ENCODE measurements at regions not wholly inside any gene's neighbourhood (a gene's known extent, or its start where the extent isn't known, plus 50 kb on each side); places are given as distances from the start of the nearest gene placed in this dataset.

DNA sequence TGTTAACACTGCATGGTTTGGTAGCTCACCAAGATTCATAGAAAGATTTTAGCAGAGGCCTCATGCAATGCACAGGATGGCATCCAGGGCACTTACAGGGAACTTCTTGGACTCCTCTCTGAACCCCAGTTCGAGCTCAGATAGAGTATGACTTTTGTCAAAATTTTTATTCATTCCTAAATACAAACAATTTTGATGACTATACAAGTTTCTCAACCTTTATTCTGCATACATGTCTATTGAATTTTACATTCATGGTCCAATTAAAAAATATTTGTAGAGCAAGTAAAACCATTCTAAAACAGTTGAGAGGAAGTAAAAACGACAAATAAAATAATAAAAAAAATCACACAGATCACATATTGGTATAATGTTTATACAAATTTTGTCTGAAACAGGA lies 219.0 kb upstream of the MAN1A1 start:
- ChIA-PET CTCF (no interaction called here), POLR2A (no interaction called here)
- Mint-ChIP-seq H3K9me3 (no peaks in the 10 kb centered on the region), H3K4me3 (no peak overlapping the region), H3K27ac (no peak overlapping the region), H3K36me3 (no peaks in the 10 kb centered on the region), H3K27me3 (ENCODE audit: low read depth) (peaks cover 9% of the 10 kb centered on the region), H3K4me1 (no peaks in the 10 kb centered on the region)
- no peak for DNase-seq (ENCODE audit: low spot score)
- TF ChIP-seq ZNF416 (CRISPR knock-in tag; IDR thresholded peaks at IDR 0.05) (no peak), SP1 (CRISPR knock-in tag; conservative IDR thresholded peaks at IDR 0.05) (no peak), GTF2I (CRISPR knock-in tag; conservative IDR thresholded peaks at IDR 0.05) (no peak), RELA (CRISPR knock-in tag; IDR thresholded peaks at IDR 0.05; ENCODE audit: borderline replicate concordance) (no peak), NFE2L1 (CRISPR knock-in tag; IDR thresholded peaks at IDR 0.05) (no peak), OVOL2 (CRISPR knock-in tag; IDR thresholded peaks at IDR 0.05; ENCODE audit: borderline replicate concordance) (no peak), ZNF396 (CRISPR knock-in tag; IDR thresholded peaks at IDR 0.05; ENCODE audit: borderline replicate concordance) (no peak), ETV6 (CRISPR knock-in tag; IDR thresholded peaks at IDR 0.05) (no peak), NFYB (CRISPR knock-in tag; conservative IDR thresholded peaks at IDR 0.05; ENCODE audit: low read depth) (no peak), NR2C2 (CRISPR knock-in tag; IDR thresholded peaks at IDR 0.05) (no peak), JAZF1 (CRISPR knock-in tag; IDR thresholded peaks at IDR 0.05) (no peak), MXD4 (CRISPR knock-in tag; IDR thresholded peaks at IDR 0.05; ENCODE audit: borderline replicate concordance) (no peak)
- TF ChIP-seq, protein P1, sequence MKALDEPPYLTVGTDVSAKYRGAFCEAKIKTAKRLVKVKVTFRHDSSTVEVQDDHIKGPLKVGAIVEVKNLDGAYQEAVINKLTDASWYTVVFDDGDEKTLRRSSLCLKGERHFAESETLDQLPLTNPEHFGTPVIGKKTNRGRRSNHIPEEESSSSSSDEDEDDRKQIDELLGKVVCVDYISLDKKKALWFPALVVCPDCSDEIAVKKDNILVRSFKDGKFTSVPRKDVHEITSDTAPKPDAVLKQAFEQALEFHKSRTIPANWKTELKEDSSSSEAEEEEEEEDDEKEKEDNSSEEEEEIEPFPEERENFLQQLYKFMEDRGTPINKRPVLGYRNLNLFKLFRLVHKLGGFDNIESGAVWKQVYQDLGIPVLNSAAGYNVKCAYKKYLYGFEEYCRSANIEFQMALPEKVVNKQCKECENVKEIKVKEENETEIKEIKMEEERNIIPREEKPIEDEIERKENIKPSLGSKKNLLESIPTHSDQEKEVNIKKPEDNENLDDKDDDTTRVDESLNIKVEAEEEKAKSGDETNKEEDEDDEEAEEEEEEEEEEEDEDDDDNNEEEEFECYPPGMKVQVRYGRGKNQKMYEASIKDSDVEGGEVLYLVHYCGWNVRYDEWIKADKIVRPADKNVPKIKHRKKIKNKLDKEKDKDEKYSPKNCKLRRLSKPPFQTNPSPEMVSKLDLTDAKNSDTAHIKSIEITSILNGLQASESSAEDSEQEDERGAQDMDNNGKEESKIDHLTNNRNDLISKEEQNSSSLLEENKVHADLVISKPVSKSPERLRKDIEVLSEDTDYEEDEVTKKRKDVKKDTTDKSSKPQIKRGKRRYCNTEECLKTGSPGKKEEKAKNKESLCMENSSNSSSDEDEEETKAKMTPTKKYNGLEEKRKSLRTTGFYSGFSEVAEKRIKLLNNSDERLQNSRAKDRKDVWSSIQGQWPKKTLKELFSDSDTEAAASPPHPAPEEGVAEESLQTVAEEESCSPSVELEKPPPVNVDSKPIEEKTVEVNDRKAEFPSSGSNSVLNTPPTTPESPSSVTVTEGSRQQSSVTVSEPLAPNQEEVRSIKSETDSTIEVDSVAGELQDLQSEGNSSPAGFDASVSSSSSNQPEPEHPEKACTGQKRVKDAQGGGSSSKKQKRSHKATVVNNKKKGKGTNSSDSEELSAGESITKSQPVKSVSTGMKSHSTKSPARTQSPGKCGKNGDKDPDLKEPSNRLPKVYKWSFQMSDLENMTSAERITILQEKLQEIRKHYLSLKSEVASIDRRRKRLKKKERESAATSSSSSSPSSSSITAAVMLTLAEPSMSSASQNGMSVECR (CRISPR knock-in tag; IDR thresholded peaks at IDR 0.05; ENCODE audit: borderline replicate concordance), result no peak
- TF ChIP-seq, protein P2, sequence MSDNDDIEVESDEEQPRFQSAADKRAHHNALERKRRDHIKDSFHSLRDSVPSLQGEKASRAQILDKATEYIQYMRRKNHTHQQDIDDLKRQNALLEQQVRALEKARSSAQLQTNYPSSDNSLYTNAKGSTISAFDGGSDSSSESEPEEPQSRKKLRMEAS (CRISPR knock-in tag; IDR thresholded peaks at IDR 0.05), result no peak
- TF ChIP-seq, protein P3, sequence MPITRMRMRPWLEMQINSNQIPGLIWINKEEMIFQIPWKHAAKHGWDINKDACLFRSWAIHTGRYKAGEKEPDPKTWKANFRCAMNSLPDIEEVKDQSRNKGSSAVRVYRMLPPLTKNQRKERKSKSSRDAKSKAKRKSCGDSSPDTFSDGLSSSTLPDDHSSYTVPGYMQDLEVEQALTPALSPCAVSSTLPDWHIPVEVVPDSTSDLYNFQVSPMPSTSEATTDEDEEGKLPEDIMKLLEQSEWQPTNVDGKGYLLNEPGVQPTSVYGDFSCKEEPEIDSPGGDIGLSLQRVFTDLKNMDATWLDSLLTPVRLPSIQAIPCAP (CRISPR knock-in tag; IDR thresholded peaks at IDR 0.05), result no peak
- TF ChIP-seq, protein P4, sequence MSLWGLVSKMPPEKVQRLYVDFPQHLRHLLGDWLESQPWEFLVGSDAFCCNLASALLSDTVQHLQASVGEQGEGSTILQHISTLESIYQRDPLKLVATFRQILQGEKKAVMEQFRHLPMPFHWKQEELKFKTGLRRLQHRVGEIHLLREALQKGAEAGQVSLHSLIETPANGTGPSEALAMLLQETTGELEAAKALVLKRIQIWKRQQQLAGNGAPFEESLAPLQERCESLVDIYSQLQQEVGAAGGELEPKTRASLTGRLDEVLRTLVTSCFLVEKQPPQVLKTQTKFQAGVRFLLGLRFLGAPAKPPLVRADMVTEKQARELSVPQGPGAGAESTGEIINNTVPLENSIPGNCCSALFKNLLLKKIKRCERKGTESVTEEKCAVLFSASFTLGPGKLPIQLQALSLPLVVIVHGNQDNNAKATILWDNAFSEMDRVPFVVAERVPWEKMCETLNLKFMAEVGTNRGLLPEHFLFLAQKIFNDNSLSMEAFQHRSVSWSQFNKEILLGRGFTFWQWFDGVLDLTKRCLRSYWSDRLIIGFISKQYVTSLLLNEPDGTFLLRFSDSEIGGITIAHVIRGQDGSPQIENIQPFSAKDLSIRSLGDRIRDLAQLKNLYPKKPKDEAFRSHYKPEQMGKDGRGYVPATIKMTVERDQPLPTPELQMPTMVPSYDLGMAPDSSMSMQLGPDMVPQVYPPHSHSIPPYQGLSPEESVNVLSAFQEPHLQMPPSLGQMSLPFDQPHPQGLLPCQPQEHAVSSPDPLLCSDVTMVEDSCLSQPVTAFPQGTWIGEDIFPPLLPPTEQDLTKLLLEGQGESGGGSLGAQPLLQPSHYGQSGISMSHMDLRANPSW (CRISPR knock-in tag; conservative IDR thresholded peaks at IDR 0.05; ENCODE audit: low read depth), result no peak
- TF ChIP-seq, protein P5, sequence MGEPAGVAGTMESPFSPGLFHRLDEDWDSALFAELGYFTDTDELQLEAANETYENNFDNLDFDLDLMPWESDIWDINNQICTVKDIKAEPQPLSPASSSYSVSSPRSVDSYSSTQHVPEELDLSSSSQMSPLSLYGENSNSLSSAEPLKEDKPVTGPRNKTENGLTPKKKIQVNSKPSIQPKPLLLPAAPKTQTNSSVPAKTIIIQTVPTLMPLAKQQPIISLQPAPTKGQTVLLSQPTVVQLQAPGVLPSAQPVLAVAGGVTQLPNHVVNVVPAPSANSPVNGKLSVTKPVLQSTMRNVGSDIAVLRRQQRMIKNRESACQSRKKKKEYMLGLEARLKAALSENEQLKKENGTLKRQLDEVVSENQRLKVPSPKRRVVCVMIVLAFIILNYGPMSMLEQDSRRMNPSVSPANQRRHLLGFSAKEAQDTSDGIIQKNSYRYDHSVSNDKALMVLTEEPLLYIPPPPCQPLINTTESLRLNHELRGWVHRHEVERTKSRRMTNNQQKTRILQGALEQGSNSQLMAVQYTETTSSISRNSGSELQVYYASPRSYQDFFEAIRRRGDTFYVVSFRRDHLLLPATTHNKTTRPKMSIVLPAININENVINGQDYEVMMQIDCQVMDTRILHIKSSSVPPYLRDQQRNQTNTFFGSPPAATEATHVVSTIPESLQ (CRISPR knock-in tag; IDR thresholded peaks at IDR 0.05), result no peak
- TF ChIP-seq, protein P6, sequence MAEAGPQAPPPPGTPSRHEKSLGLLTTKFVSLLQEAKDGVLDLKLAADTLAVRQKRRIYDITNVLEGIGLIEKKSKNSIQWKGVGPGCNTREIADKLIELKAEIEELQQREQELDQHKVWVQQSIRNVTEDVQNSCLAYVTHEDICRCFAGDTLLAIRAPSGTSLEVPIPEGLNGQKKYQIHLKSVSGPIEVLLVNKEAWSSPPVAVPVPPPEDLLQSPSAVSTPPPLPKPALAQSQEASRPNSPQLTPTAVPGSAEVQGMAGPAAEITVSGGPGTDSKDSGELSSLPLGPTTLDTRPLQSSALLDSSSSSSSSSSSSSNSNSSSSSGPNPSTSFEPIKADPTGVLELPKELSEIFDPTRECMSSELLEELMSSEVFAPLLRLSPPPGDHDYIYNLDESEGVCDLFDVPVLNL (CRISPR knock-in tag; IDR thresholded peaks at IDR 0.05; ENCODE audit: borderline replicate concordance, low read depth), result no peak
- TF ChIP-seq, protein P7, sequence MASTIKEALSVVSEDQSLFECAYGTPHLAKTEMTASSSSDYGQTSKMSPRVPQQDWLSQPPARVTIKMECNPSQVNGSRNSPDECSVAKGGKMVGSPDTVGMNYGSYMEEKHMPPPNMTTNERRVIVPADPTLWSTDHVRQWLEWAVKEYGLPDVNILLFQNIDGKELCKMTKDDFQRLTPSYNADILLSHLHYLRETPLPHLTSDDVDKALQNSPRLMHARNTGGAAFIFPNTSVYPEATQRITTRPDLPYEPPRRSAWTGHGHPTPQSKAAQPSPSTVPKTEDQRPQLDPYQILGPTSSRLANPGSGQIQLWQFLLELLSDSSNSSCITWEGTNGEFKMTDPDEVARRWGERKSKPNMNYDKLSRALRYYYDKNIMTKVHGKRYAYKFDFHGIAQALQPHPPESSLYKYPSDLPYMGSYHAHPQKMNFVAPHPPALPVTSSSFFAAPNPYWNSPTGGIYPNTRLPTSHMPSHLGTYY (CRISPR knock-in tag; IDR thresholded peaks at IDR 0.05), result no peak
- TF ChIP-seq, protein P8, sequence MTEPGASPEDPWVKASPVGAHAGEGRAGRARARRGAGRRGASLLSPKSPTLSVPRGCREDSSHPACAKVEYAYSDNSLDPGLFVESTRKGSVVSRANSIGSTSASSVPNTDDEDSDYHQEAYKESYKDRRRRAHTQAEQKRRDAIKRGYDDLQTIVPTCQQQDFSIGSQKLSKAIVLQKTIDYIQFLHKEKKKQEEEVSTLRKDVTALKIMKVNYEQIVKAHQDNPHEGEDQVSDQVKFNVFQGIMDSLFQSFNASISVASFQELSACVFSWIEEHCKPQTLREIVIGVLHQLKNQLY (CRISPR knock-in tag; IDR thresholded peaks at IDR 0.05), result no peak
- ATAC-seq, result no peak
